Left lung (tissue), 4 donors: ENCODE measurements at regions not wholly inside any gene's neighbourhood (a gene's known extent, or its start where the extent isn't known, plus 50 kb on each side); places are given as distances from the start of the nearest gene placed in this dataset.
A peak's percentile ranks its signal among the peaks of the same experiment; 100 is the strongest.
"Not testable (repeated sequence)": the region's sequence is repeated elsewhere in the genome, so short reads cannot be mapped to it uniquely, and the experiment has no call there.

Experiments
- ATAC-seq: fragments of 200-7000 bp; cut with Tn5 transposase; one replicate; pipeline ENCODE4 v1.9.1; 2020; ENCODE audit warnings: moderate library complexity
- DNase-seq, 4 donors: peaks; one replicate each; pipeline ENCODE4 v3.0.0-alpha.2; 2013 to 2020
- H3K27ac ChIP-seq, 2 donors: fragments of 200-600 bp; sonication (generic) in 1 of 2; one replicate each; pipeline versions ENCODE4 v1.5.0 to v1.8.0; 2020 to 2021
- H3K27me3 ChIP-seq, 2 donors: fragments of 200-600 bp; sonication (generic) in 1 of 2; one replicate each; pipeline versions ENCODE4 v1.5.0 to v1.8.0; 2020 to 2021
- H3K36me3 ChIP-seq, 2 donors: fragments of 200-600 bp; sonication (generic) in 1 of 2; one replicate each; pipeline versions ENCODE4 v1.5.0 to v1.8.0; 2020 to 2021
- H3K4me1 ChIP-seq, 2 donors: fragments of 200-600 bp; one replicate each; pipeline ENCODE4 v1.8.0; 2021
- H3K4me3 ChIP-seq, 2 donors: fragments of 200-600 bp; sonication (generic) in 1 of 2; one replicate each; pipeline versions ENCODE4 v1.5.0 to v1.8.0; 2020 to 2021; ENCODE audit warnings: mild to moderate bottlenecking in 1 of 2
- H3K9me3 ChIP-seq, 2 donors: fragments of 200-600 bp; sonication (generic) in 1 of 2; one replicate each; pipeline versions ENCODE4 v1.5.0 to v1.8.0; 2020 to 2021
- CTCF ChIP-seq, 2 donors: fragments of 200-600 bp; sonication (generic) in 1 of 2; IDR thresholded peaks; one replicate each; pipeline versions ENCODE4 v1.5.0 to v1.8.0; 2021; ENCODE audit warnings: antibody characterized with exemption in 2 of 2
- intact Hi-C, 2 donors: fragments of 100-400 bp; cut with DNase I; formaldehyde crosslinking; loops; one replicate each; pipeline versions ENCODE4 v1.11.2 to v1.14.2; 2022
- donor health status: DM: no; HTN: yes; CAD: no.
- donor health status: DM: no; HTN: no; CAD: no.

GRCh38 chr5:108503986-108504385 lies 122.1 kb upstream of the FBXL17 start:
- H3K4me1 ChIP-seq, result no peaks in the 10 kb centered on the region
- H3K9me3 ChIP-seq, result peaks cover 0 to 20% of the 10 kb centered on the region in 2 donors
- intact Hi-C loops, result no loop called here
- H3K27me3 ChIP-seq, result no peaks in the 10 kb centered on the region
- no peak overlapping the region for H3K27ac ChIP-seq
- no peak for TF ChIP-seq CTCF (IDR thresholded peaks at IDR 0.05)
- no peak for DNase-seq
- no peaks in the 10 kb centered on the region for H3K36me3 ChIP-seq
- H3K4me3 ChIP-seq, result no peak overlapping the region
- no peak for ATAC-seq

GRCh38 chr5:108495615-108496014 lies 113.7 kb upstream of the FBXL17 start:
- H3K27me3 ChIP-seq, ATAC-seq, DNase-seq, intact Hi-C loops, H3K4me1 ChIP-seq, H3K4me3 ChIP-seq, H3K36me3 ChIP-seq, H3K27ac ChIP-seq: not testable (repeated sequence)
- peaks cover 0 to 11% of the 10 kb centered on the region in 2 donors for H3K9me3 ChIP-seq

- no peaks in the 10 kb centered on the region for H3K27me3 ChIP-seq
- no peak overlapping the region for H3K27ac ChIP-seq
- TF ChIP-seq CTCF (IDR thresholded peaks at IDR 0.05), result no peak
- intact Hi-C loops, result no loop called here
- no peak for ATAC-seq
- H3K36me3 ChIP-seq, result no peaks in the 10 kb centered on the region
- no peaks in the 10 kb centered on the region for H3K4me1 ChIP-seq
- H3K9me3 ChIP-seq, result peaks cover 0 to 10% of the 10 kb centered on the region in 2 donors
- H3K4me3 ChIP-seq, result no peak overlapping the region
- no peak for DNase-seq
Observed at GRCh38 chr5:108487951-108488350, 106.1 kb upstream of the FBXL17 start.

GRCh38 chr5:108484035-108484434 lies 102.1 kb upstream of the FBXL17 start:
- intact Hi-C loops, result no loop called here

GRCh38 chr5:108481355-108481931 lies 99.5 kb upstream of the FBXL17 start:
- intact Hi-C loops, result no loop called here
- Histone ChIP-seq H3K9me3 (no peaks in the 10 kb centered on the region), H3K27ac (no peak overlapping the region), H3K4me1 (no peaks in the 10 kb centered on the region), H3K27me3 (no peaks in the 10 kb centered on the region), H3K36me3 (no peaks in the 10 kb centered on the region), H3K4me3 (no peak overlapping the region)
- peak; percentile 38 for ATAC-seq
- peak in 2 of 4 donors; percentile 5 to 27 for DNase-seq
- TF ChIP-seq CTCF (IDR thresholded peaks at IDR 0.05), result no peak

More at GRCh38 chr5:108484035-108484434, 102.1 kb upstream of the FBXL17 start:
- peaks cover 0 to 2% of the 10 kb centered on the region in 2 donors for H3K9me3 ChIP-seq
- no peaks in the 10 kb centered on the region for H3K27me3 ChIP-seq
- no peak overlapping the region for H3K4me3 ChIP-seq
- TF ChIP-seq CTCF (IDR thresholded peaks at IDR 0.05), result no peak
- H3K4me1 ChIP-seq, result no peaks in the 10 kb centered on the region
- H3K36me3 ChIP-seq, result no peaks in the 10 kb centered on the region
- ATAC-seq (no peak), DNase-seq (no peak)
- no peak overlapping the region for H3K27ac ChIP-seq

GRCh38 chr5:108472237-108472636 lies 90.3 kb upstream of the FBXL17 start:
- Histone ChIP-seq H3K4me3 (no peak overlapping the region), H3K27ac (no peak overlapping the region), H3K36me3 (no peaks in the 10 kb centered on the region), H3K4me1 (no peaks in the 10 kb centered on the region), H3K9me3 (no peaks in the 10 kb centered on the region), H3K27me3 (no peaks in the 10 kb centered on the region)
- intact Hi-C loops, result no loop called here
- no peak for DNase-seq
- no peak for TF ChIP-seq CTCF (IDR thresholded peaks at IDR 0.05)
- ATAC-seq, result no peak
